Esophagus squamous epithelium (tissue), 4 donors: ENCODE measurements at regions not wholly inside any gene's neighbourhood (a gene's known extent, or its start where the extent isn't known, plus 50 kb on each side); places are given as distances from the start of the nearest gene placed in this dataset.

ENCODE experiments used
- CTCF ChIP-seq, 6 experiments: fragments of 450-650 bp in 4 of 6; fragments of 200-600 bp in 2 of 6; sonication (generic) in 2 of 6; IDR thresholded peaks; one replicate each; pipeline ENCODE4 v1.5.1; 2016 to 2019; ENCODE audit warnings: antibody characterized with exemption in 6 of 6, mild to moderate bottlenecking in 4 of 6, moderate library complexity in 4 of 6
- POLR2A ChIP-seq, 4 donors: fragments of 450-650 bp; IDR thresholded peaks; one replicate each; pipeline ENCODE4 v1.6.1; 2017; ENCODE audit warnings: antibody characterized with exemption in 4 of 4, mild to moderate bottlenecking in 4 of 4, moderate library complexity in 3 of 4

- TF ChIP-seq POLR2A (IDR thresholded peaks at IDR 0.05): no peak
- TF ChIP-seq CTCF (IDR thresholded peaks at IDR 0.05): no peak
These were observed 126.4 kb downstream of the SPRY2 start for GRCh38 chr13:80214521-80214991.
